ENCODE measurements at regions not wholly inside any gene's neighbourhood (a gene's known extent, or its start where the extent isn't known, plus 50 kb on each side); places are given as distances from the start of the nearest gene placed in this dataset.
"Not testable (repeated sequence)": the region's sequence is repeated elsewhere in the genome, so short reads cannot be mapped to it uniquely, and the experiment has no call there.

- no peak for DNase-seq (ENCODE audit: low spot score)
Measured at GRCh38 chr13:90246687-90247345, 1100.7 kb upstream of the MIR17HG start.

- DNase-seq (ENCODE audit: low spot score): no peak
Measured at GRCh38 chr13:90253806-90254205, 1093.7 kb upstream of the MIR17HG start.

- no peak for DNase-seq (ENCODE audit: low spot score)
Measured at GRCh38 chr13:90254437-90254836, 1093.0 kb upstream of the MIR17HG start.

GRCh38 chr13:90256746-90257145 is 1090.7 kb upstream of the MIR17HG start:
- DNase-seq (ENCODE audit: low spot score): no peak

GRCh38 chr13:90258129-90258528 is 1089.4 kb upstream of the MIR17HG start:
- DNase-seq (ENCODE audit: low spot score): no peak

- no peak for DNase-seq (ENCODE audit: low spot score)
Measured at GRCh38 chr13:90261343-90261742, 1086.1 kb upstream of the MIR17HG start.

- DNase-seq (ENCODE audit: low spot score): no peak
Measured at GRCh38 chr13:90270226-90270625, 1077.3 kb upstream of the MIR17HG start.

GRCh38 chr13:90272356-90272755 is 1075.1 kb upstream of the MIR17HG start:
- DNase-seq (ENCODE audit: low spot score): no peak

- no peak for DNase-seq (ENCODE audit: low spot score)
Measured at GRCh38 chr13:90276216-90276615, 1071.3 kb upstream of the MIR17HG start.

GRCh38 chr13:90278231-90278630 is 1069.3 kb upstream of the MIR17HG start:
- not testable (repeated sequence) for DNase-seq (ENCODE audit: low spot score)

GRCh38 chr13:90281709-90282108 is 1065.8 kb upstream of the MIR17HG start:
- no peak for DNase-seq (ENCODE audit: low spot score)

GRCh38 chr13:90287521-90287920 is 1060.0 kb upstream of the MIR17HG start:
- no peak for DNase-seq (ENCODE audit: low spot score)

- DNase-seq (ENCODE audit: low spot score): no peak
Measured at GRCh38 chr13:90293793-90294361, 1053.6 kb upstream of the MIR17HG start.

GRCh38 chr13:90299238-90299637 is 1048.2 kb upstream of the MIR17HG start:
- no peak for DNase-seq (ENCODE audit: low spot score)

GRCh38 chr13:90300015-90300414 is 1047.5 kb upstream of the MIR17HG start:
- no peak for DNase-seq (ENCODE audit: low spot score)

- DNase-seq (ENCODE audit: low spot score): no peak
Measured at GRCh38 chr13:90302107-90302506, 1045.4 kb upstream of the MIR17HG start.

- no peak for DNase-seq (ENCODE audit: low spot score)
Measured at GRCh38 chr13:90305796-90306195, 1041.7 kb upstream of the MIR17HG start.

GRCh38 chr13:90307136-90307535 is 1040.4 kb upstream of the MIR17HG start:
- no peak for DNase-seq (ENCODE audit: low spot score)

GRCh38 chr13:90308249-90308648 is 1039.2 kb upstream of the MIR17HG start:
- DNase-seq (ENCODE audit: low spot score): no peak

- no peak for DNase-seq (ENCODE audit: low spot score)
Measured at GRCh38 chr13:90311929-90312328, 1035.6 kb upstream of the MIR17HG start.

GRCh38 chr13:90315061-90315460 is 1032.4 kb upstream of the MIR17HG start:
- no peak for DNase-seq (ENCODE audit: low spot score)

- no peak for DNase-seq (ENCODE audit: low spot score)
Measured at GRCh38 chr13:90320664-90321063, 1026.8 kb upstream of the MIR17HG start.

- no peak for DNase-seq (ENCODE audit: low spot score)
Measured at GRCh38 chr13:90321281-90321931, 1026.1 kb upstream of the MIR17HG start.

- no peak for DNase-seq (ENCODE audit: low spot score)
Measured at GRCh38 chr13:90329641-90330040, 1017.8 kb upstream of the MIR17HG start.
